ENCODE measurements at regions not wholly inside any gene's neighbourhood (a gene's known extent, or its start where the extent isn't known, plus 50 kb on each side); places are given as distances from the start of the nearest gene placed in this dataset.
"Not testable (repeated sequence)": the region's sequence is repeated elsewhere in the genome, so short reads cannot be mapped to it uniquely, and the experiment has no call there.

DNA sequence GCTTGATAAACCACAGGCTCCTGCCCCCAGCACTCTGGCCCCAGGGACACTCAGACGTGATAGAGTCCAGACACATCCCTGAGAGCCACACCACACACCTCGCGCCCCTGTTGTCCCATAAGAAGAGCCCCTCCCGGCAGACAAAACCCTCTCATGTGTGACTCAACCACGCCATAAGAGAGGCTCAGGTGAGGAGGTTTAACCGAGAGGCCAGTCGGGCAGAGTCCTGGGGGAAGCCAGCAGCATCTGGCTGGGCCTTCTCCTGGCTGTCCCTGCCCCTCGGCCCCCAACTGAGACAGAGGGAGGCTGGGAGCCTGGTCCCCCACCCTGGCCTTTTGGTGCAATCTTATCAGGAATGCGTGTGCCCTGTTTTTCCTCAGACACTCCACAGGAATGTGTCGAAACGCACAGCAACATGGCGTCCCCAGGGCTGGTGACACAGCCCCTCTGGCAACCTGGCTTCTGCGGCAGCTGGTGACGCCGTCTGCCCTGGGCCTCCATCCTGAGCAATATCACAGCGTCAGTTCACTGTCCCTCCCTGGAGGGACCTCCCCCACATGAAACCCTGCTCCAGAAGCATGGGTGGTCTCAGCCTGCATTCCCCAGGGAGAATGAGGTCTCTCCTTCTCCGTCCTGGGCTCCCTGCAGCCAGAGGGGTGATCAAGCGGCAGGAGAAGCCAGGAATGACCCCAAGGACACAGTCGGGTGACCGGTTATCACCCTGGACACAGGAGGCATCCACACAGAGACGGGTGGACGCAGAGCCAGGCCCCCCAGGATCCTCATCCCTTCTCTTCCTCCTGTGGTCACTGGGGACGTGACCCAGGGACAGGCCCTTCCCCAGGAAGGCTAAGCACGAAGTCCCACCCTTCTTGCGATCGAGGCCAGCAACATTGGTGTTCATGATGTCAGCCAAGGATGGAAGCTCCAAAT is 156.6 kb upstream of the AFDN start:
- TF ChIP-seq, protein P1, sequence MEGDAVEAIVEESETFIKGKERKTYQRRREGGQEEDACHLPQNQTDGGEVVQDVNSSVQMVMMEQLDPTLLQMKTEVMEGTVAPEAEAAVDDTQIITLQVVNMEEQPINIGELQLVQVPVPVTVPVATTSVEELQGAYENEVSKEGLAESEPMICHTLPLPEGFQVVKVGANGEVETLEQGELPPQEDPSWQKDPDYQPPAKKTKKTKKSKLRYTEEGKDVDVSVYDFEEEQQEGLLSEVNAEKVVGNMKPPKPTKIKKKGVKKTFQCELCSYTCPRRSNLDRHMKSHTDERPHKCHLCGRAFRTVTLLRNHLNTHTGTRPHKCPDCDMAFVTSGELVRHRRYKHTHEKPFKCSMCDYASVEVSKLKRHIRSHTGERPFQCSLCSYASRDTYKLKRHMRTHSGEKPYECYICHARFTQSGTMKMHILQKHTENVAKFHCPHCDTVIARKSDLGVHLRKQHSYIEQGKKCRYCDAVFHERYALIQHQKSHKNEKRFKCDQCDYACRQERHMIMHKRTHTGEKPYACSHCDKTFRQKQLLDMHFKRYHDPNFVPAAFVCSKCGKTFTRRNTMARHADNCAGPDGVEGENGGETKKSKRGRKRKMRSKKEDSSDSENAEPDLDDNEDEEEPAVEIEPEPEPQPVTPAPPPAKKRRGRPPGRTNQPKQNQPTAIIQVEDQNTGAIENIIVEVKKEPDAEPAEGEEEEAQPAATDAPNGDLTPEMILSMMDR (IDR thresholded peaks at IDR 0.05; ENCODE audit: insufficient read depth, missing control alignments) = no peak
- DNase-seq (ENCODE audit: insufficient read length, low spot score) (no peak), FAIRE-seq (no peak)

DNA sequence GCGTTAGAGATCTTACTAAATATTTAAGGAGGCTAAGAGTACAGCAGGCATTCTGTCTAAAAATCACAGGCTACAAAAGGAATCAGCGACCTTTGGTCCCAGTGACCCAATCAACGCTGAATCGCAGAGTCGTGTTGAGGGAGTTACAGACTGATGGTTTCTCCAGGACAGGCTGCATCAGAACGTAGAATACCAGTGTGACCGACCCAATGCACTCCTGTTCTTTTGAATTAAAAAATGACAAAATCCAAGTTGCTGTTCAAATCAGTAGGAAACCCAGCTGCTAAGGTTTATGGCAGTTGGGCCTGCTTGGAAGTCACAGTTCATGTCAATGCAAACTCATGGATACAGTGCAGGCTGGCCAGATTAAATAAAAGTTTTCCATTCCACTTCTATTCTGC is 155.8 kb upstream of the AFDN start:
- TF ChIP-seq, protein P1 (IDR thresholded peaks at IDR 0.05; ENCODE audit: insufficient read depth, missing control alignments) = no peak
- DNase-seq (ENCODE audit: insufficient read length, low spot score) (no peak), FAIRE-seq (no peak)

DNA sequence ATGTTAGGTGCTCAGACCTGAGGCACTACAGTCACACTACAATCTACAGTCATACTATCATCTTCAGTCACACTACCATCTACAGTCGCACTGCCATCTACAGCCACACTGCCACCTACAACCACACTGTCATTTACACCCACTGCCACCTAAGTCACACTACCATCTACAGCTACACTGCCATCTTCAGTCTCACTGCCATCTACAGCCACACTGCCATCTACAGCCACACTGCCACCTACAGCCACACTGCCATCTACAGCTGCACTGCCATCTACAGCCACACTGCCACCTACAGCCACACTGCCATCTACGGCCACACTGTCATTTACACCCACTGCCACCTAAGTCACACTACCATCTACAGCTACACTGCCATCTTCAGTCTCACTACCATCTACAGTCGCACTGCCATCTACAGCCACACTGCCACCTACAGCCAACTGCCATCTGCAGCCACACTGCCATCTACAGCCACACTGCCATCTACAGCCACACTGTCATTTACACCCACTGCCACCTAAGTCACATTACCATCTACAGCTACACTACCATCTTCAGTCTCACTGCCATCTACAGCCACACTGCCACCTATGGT is 155.2 kb upstream of the AFDN start:
- DNase-seq (ENCODE audit: insufficient read length, low spot score); FAIRE-seq: not testable (repeated sequence)

DNA sequence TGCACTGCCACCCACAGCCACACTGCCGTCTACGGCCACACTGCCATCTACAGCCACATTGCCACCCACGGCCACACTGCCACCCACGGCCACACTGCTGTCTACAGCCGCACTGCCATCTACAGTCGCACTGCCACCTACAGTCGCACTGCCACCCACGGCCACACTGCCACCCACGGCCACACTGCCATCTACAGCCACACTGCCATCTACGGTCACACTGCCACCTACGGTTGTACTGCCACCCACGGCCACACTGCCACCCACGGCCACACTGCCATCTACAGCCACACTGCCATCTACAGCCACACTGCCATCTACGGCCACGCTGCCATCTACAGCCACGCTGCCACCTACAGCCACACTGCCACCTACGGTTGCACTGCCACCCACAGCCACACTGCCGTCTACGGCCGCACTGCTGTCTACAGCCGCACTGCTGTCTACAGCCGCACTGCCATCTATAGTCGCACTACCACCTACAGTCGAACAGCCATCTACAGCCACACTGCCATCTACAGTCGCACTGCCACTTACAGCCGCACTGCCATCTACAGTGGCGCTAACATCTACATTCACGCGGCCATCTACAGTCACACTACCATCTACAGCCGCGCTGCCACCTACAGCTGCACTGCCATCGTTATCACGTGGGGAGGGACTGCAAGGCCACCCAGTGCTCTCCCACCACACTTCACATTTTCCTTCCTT is 154.6 kb upstream of the AFDN start:
- TF ChIP-seq, protein P1 (IDR thresholded peaks at IDR 0.05; ENCODE audit: insufficient read depth, missing control alignments) = no peak
- DNase-seq (ENCODE audit: insufficient read length, low spot score) = no peak
- no peak for FAIRE-seq

DNA sequence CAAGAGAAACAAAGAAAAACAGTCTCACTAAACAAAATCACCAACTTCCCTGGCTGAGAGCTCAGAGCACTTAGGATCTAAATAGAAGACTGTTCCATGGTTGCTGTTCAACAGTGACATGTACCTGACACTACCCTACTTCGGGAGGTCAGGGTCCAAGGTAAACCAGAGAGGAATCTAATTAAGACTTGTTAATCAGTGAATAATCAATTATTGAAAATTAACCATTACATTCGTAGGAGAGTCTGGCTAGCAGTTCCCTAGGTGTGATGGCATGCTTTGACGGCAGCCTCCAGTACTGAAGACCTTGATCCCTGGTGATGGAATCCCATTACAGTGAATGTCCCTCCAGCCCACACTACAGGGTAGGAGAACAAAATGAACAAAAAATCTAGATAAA is 154.0 kb upstream of the AFDN start:
- TF ChIP-seq, protein P1 (IDR thresholded peaks at IDR 0.05; ENCODE audit: insufficient read depth, missing control alignments) = no peak
- no peak for FAIRE-seq
- DNase-seq (ENCODE audit: insufficient read length, low spot score) = no peak

DNA sequence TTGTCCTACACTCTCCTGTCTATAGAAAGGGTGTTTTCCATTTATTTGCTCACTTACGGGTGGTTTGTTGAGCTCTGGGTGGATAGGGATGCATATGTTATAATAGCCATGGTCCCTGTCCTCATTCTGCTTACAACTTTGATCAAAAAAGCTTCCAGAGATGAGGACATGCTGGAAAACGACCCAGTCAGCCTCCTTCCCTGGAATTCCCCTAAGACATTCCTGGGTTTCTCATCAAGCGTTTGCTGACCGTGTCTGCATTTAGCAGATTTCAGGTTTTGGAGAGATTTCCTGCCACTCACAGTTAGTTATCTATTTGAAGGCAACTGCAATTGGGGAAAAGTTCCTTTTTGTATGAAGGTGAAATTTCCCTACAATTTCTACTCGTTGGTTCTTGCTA is 152.8 kb upstream of the AFDN start:
- DNase-seq (ENCODE audit: insufficient read length, low spot score) = no peak
- TF ChIP-seq, protein P1 (IDR thresholded peaks at IDR 0.05; ENCODE audit: insufficient read depth, missing control alignments) = no peak
- no peak for FAIRE-seq

DNA sequence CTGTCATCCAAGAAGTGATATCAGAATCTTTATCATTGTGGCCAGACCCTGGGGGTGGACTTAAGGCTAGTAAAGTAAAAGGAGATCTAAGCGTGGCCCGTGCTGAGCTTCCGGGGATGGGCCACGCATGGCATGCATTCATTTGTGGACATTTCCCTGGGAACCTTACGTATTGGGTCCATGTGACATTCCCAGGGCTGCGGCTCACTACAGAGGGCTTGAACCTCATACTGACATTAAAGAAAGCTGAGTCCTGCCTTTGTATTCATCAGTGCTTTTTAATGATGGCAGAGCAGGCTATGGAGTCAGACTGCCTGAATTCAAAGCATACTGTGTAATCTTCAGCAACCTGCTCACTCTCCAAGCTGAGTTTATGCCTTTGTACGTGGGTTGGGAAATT is 152.2 kb upstream of the AFDN start:
- DNase-seq (ENCODE audit: insufficient read length, low spot score) = no peak

More for the DNA sequence above, 152.2 kb upstream of the AFDN start:
- TF ChIP-seq, protein P1 (IDR thresholded peaks at IDR 0.05; ENCODE audit: insufficient read depth, missing control alignments) = no peak
- FAIRE-seq = no peak

All from D721Med (cell line).